IPS-NIHi11 (cell line): ENCODE measurements at regions not wholly inside any gene's neighbourhood (a gene's known extent, or its start where the extent isn't known, plus 50 kb on each side); places are given as distances from the start of the nearest gene placed in this dataset.
"Not testable (repeated sequence)": the region's sequence is repeated elsewhere in the genome, so short reads cannot be mapped to it uniquely, and the experiment has no call there.

Experiments
- DNase-seq: peaks from one replicate; pipeline ENCODE4 v3.0.0; 2012; ENCODE audit warnings: mixed read lengths, low spot score

DNA sequence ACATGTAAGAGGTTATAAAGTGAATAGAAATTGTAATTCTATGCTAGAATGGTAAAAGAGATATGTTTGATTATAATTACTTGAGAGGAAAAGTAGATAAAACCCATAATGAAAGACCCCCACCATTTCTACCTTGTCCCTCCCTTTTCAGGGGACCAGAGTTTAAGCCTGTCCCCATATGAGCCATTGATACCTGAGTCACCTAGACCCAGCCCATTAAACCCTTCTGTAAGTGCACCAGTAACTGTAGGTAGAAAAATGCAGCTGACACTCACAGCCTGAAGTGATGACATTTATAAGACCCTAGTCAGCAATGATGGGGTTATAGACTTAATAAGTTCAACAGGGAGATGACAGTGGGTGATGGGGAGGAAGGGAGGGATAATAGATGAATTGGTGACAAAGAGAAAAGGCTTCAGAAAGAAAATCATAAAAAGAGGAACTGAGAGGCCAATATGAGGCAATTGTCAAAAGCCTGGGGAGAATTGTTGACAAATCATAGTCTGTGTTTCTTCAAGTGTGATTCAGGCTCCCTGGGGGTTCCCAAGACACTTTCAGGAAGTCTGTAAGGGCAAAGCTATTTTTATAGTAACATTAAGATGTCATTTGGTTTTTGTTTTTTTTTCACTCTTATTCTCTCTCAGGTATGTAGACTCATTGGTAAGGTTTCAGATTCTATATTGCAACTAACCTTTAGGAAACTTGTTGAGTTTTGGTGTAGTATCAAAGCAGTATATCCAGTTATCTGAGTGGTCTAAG lies 544.2 kb downstream of the SATB2 start:
- no peak for DNase-seq

DNA sequence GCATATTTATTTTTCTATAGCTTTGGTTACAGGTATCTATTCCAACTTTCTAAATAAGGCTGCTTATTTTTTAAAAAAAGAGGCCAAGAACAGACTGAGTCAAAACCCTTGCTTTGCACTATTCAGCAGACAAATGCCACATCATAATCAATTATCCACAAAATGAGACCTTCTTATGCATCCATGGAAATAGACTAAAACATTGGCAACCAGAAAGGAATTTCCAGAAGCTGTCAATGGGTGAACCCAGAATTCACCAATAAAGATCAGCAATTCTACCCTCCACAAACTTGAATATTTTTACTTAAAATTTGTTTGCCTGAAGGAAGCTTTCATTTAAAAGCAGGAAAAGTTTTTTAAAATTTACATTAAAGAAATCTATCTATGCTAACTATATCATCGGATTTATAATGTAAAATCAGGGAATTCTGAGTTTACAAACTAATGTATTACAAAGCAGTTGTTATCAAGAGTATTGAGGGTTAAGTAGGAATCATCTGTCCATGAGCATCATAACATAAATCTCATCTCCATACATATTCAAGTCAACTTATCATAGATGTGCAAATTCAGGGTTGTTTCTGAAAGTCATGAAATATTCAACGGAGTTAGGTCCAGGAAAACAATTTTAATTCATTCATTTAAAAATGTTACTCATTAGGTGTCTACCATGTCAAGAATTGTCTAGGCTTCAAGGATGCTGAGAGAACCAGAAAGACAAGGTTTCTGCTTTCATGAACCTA lies 548.0 kb downstream of the SATB2 start:
- DNase-seq = no peak

DNA sequence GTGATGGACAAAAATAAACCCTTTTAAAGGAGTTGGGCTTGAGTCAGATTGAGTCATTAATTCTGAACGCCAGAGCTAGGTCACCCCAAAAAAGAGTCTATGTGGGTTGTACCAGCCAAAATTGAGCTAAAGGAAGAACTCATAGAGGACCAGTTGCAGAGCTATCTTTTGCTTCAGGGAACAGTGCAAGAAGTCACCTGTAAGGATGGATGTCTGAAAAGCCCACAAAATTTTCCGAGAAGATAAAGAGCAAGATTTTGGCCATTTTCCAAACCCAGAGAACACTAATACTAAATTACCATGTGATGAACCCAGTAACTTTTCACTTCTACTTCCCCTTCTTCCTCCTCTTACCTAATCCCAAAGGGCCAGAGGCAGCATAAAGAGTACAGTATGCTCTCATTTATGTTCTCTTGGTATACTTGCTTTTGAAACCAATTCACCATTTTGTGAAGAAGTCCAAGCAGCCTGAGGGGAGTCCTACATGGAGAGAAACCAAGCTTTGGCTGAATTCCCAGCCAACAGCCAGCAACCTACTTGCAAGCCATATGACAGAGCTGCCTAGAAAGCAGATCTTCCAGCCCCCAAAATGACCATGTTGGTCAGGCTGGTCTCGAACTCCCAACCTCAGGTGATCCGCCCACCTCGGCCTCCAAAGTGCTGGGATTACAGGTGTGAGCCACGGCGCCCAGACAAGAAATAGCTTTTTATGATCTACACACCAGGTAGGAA lies 551.7 kb downstream of the SATB2 start:
- no peak for DNase-seq

DNA sequence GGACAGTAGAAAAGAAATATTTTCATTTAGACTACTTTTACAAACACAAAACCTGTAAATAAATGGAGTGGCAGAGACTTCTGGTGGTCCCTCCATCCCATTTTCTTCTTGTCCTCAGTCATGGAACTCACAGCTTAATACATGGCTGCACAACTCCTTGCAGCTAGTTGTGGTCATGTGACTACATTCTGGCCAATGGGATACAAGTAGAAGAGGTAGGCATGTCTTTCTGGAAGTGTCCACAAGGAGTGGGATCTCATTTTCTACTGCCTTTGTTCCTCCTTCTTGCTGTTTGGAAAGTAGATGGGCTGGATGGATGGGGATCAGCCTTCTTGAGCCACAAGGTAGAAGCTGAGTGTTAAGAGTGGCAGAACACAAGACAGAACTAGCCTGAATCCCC lies 555.8 kb downstream of the SATB2 start:
- DNase-seq = no peak

DNA sequence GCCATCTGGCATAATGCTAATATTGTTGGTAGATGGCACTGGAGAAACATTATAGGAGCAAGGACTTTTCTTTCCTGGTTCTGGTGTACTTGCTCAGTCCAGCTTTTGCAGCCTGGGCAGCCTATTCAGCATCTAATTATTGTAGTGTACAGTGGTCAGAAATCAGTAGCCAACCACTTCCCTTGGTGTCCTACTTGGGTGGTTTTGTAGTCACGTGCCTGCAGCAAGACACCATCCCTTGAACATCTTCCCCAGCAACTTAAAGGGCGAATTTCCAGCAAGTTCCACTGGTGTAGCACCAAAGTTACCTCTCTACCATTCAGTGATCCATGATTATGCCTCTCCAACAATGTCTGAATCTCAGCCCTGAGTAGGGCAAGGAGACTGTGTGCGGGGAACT lies 557.6 kb downstream of the SATB2 start:
- no peak for DNase-seq

DNA sequence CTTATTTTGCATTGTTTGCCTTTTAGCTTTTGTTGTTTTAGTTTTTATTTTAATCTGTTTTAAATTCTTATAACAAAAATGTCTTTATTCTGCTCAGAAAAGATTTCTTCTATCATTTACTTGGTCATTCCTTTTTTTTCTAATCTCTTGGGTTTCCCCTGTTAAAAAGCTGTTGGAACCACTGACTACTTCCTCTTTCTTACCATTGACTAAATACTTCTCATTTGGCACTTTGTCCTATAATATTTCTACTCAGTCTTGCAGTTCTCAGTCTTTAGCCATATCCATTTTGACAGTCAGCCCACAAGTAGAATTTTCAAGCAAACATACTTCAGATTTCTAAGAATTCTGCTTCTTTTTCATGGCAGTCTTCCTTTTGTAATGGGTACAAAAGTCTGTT lies 567.2 kb downstream of the SATB2 start:
- DNase-seq = no peak

DNA sequence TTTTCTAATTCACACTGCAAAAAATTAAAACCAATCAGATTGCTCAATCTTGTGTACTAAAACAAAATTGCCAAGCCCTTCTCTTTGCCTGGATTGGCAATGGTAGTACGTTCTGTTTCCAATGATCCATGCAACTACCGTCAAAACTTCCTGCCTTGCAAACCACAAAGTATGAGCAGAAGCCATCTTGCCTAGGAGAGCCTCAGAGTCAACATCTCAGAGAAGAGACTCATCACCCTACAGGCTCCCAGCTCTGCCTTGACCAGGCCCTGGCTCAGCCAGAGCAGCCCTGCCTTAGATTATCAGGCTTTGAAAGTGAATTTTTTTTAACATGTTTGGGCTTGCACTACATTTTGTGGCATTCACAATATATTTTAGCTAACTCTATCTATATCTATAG lies 574.1 kb downstream of the SATB2 start:
- no peak for DNase-seq

DNA sequence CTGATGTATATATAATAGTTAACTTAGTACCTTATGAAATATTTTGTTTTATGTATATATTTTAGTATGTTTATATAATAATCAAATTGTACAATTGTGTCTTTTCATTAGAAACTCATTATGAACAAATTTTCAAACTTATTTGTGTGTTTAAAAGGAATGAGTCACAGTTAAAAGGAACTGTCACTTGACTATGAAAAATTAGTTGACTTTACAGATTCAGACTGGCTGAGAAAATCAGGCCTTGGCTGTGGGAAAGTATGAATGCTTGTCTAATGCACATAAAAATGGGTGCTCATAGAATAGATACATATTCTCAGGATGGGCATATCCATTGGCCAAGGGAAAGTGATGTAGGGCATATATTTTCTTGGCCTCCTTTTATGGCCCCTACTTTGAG lies 576.8 kb downstream of the SATB2 start:
- no peak for DNase-seq

DNA sequence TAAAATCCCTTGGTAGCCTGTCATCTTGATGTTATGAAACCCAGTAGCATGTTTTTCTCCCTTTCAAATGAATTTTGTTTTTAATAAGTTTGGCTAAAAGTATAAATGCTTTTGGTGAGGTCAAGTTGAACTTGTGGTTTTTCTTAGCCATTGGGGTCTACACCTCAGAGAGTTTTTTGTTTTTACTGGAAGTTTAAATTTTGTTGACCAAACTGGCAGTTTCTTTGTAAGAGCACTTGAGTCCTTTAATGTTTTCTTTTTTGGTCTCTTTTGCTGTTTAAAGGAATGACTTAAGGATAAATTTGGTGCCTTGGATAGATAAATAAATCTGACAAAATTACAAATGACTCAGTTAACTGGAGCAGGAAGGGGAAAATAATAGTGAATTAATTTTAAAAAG lies 577.3 kb downstream of the SATB2 start:
- no peak for DNase-seq

DNA sequence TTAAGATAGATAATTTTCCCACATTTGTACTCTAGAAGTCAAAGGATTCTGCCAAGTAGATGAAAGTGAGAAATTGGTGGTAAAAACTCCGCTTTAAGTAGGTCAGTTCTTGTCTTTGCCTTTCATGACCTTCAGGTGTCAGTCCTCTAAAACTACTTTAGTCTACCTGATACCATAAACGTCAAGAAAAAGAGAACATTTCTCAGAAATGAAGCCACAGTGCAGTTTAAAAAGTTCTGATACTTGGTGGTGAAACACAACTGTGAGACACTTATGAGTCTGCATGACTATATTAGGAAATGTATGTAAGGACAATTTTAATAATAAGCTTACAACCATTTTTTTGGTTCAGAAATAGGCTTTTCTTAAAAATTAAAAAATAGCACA lies 583.3 kb downstream of the SATB2 start:
- no peak for DNase-seq

DNA sequence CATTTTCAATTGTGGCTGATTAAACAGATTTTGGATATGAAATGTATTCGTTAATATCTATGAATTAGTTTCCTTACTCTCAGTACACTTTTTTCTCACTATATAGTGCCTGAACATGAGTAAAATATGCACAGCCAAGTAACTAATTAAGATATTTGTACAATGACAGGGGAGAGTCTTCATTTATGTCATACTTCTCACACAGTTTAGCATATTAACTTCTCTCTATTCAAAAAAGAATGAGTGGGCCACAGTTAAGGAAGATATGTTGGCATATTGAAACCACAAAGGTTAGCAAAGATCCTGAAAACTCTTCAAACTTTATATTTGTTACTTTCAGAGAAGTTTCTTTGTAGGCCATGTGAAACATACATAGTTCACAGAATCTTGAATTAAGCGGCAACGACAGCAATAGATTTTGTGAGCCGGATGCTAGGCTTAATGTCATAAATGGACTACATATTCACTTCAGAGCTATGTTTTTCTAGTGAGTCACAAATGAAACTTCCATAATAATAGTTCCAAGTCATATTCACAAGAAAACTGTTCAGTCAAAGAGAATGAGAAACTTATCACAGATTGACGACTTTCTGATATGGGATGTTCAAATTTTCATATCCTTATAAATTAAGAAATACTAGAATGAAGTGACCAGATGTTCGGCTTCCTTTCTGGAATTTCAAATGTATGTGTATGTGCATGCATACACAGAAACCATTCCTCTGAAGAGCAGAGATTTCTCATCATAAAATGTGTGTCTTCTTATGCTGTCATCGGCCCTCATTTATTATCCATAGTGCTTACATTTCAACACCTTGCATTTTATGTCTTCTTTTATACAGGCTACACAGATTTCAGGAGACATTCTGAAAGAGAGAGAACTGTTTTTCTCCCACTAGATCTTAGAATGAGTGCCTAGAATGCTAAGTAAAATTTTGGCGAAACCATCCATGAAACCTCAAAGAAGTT lies 584.0 kb downstream of the SATB2 start:
- DNase-seq = no peak

DNA sequence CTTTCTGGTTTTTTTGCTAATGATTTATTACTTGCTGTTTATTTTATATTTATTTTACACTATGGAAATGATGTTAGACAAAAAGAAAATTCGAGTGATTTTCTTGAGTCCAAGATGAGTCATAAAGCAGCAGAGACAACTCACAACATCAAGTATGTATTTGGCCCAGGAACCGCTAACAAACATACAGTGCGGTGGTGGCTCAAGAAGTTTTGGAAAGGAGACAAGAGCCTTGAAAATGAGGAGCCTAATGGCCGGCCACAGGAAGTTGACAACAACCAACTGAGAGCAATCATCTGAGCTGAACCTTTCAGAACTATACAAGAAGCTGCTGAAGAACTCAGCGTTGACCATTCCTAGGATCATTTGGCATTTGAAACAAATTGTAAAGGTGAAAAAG lies 594.1 kb downstream of the SATB2 start:
- no peak for DNase-seq

DNA sequence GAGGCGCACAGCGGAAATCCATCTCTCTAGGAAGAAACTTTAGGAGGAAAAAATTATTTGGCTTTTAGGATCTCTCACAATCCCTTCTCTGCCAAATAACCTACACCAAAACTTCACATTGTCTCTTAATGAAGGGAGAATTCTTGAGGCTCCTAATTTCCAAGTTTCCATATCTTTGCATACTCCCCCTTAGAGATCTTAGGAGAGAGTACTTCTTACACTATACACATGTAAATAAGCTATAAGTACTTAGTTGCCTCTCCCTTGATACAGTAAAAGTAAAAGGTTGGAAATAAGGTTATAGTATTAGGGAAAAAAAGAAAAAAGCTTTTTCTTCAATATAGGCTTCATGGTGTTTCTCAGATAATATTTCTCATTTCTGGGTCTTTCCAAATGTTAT lies 596.7 kb downstream of the SATB2 start:
- no peak for DNase-seq

DNA sequence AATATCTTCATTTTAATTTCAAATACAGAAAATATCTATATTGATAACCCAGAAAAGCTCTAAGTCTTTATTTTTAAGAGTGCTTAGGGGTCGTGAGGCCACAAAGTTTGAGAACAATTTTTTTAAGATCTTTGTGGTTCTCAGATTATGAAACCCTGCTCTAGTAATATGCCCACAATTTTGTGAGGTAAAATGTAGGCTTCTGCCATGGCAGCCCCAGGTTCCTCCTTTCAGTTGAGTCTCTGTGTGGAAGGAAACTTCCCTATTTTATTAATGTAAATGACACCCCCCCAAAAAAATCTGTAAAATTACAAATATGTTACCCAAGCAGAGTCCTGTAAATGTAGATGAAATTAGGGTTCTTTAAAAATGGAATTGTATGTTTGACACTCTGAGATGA lies 600.5 kb downstream of the SATB2 start:
- no peak for DNase-seq

DNA sequence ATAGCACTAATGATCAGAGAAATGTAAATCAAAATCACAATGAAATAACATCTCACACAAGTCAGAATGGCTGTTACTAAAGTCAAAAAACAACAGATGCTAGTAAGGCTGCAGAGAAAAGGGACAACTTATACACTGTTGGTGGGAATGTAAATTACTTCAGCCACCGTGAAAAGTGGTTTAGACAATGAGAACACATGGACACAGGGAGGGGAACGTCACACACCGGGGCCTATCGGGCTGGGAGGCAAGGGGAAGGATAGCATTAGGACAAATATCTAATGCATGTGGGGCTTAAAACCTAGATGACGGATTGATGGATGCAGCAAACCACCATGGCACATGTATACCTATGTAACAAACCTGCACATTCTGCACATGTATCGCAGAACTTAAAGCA lies 602.0 kb downstream of the SATB2 start:
- DNase-seq = not testable (repeated sequence)

DNA sequence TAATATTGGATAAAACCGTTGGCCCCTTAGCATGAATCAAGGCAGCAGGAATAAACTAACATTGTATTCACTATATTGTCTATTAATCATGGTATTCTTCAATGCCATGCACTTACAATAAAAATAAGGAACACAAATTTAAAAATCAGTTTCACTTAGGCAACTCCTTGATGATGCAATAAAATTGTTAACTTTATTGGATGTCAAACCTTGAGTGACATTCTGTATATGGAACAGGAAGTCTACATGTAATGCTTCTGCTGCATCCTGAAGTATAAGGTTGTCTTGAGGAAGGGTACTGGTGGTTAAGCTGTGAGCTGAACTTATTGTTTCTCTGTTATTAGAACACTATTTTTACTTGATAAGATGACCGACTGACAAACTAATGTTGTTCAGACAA lies 605.5 kb downstream of the SATB2 start:
- no peak for DNase-seq

DNA sequence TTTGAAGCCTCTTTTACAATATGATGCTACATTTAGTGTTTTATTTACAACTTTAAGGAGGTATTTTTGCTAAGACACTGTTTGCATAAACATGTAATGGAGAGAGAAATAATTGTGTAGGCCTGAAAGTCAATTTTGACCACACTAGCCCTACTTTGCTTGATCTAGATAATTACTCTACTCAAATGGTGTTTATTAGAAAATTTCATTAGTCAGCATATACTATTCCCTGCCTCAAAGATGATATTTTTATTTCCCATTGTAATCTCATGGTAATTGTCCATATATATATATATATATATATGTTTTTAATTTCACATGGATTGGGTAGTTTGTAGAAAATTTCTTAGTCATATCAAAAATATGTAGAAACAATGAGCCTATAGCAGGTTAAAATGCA lies 632.2 kb downstream of the SATB2 start:
- no peak for DNase-seq

DNA sequence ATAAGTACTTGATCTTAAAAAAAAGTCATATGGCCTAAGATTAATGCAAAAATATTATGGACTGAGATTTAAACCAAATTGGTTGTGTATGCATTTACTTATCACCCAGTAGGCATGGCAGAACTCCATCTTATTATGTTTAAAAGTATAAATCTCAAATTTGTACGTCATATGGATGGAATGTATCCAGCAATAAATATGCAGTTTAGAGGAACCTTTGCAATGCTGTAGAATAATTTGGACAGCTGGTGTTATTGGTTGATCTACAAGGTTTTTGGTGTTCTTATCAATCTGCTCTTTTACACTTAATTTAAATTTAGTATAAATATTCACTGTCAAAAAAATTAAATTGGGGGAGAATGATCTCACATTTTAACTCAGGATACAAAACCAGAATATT lies 640.2 kb downstream of the SATB2 start:
- no peak for DNase-seq

DNA sequence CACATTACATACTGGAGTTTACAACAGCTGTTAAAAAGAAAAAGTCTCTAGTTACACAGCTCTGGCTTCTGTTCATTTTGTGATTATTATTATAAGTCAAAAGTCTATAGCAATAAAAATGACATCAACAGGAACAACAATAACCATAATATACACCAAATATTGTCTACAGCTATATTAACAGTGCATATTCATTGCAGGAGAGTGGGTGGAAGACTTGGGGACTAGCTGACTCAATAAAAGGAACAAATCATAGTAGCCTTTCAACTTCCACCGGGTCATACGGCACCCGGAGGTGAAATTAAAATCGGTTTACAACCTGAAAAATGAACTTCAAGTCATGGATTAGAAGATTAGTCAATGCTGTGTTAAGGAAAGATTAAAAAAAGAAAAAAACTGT lies 642.1 kb downstream of the SATB2 start:
- no peak for DNase-seq

DNA sequence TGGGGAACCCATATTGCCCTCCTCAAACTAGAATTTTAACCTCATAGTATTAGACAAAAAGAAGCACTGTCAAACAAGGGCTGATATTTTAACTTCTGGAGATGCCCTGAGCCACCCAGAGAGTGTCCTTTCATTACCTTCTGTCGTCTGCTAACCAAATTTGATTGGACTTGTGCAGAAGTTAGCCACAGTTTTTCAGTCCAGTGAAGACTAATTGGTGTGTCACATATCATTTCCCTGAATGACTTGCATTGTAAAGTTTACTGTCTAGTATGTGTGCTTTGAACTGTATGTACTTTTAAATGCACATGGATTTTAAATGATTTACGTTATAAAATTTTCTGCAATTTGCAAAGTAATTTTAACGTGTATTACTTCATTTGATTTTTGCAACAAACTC lies 646.5 kb downstream of the SATB2 start:
- no peak for DNase-seq

DNA sequence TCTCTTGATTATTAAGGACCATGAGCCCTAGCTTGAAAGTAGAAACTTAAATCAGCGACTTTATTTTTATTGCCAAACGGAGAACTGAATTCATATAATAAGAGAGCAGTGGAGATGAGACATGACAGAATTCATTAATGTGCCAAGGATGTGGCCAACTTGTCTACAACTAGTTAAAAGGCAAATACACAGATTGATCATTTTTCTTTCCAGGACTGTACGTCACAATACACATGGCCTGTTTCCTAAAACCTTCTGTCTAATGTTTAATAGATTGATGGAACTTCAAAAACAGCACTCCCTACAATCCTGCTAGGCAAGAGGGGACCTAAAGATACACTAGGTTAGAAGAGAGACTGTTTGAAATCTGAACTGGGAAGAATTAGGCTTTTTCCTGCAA lies 647.8 kb downstream of the SATB2 start:
- no peak for DNase-seq

DNA sequence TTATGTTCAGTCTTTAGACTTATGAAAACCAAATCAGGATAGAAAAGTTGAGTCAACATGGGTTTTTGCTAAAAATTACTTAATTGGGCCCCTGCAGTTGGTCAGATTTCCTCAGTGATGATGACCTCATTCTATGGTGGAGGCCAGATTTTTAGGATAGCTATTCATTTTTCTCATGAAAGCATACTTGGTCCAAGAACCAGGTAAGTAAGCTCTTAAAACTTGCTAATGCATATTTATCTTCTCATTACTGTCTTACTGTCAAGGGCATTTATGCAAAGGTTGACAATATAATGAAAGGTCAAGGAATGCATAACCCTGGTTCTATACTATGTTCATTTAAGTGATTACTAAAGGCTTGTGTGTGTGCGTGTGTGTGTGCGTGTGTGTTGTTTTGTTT lies 650.6 kb downstream of the SATB2 start:
- no peak for DNase-seq
